HG03521 (cell line): ENCODE measurements at regions not wholly inside any gene's neighbourhood (a gene's known extent, or its start where the extent isn't known, plus 50 kb on each side); places are given as distances from the start of the nearest gene placed in this dataset.

Experiments
- ATAC-seq: cut with Tn5 transposase; IDR thresholded peaks from one replicate; pipeline ENCODE4 v1.9.1; 2021; ENCODE audit warnings: mild to moderate bottlenecking, moderate library complexity; ENCODE audit not compliant: unreplicated experiment

DNA sequence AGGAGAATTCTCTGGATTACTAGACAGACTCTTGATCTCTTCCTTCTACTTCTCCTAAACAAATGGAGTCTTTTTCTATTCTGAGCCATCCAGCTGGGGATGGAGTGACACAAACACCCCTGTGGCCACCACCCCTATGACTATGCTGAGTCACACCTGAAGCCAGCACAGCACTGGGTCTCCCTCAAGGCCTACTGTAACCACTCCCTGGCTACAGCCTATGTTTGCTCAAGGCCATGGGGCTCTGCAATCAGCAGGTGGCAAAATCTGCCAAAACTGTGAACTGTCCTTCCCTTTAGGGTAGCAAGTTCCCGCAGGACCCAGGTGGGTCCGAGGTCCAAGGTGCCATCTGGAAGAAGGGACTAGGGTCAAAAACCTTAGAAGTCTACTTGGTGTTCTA lies 132.3 kb downstream of the TINAG start:
- no peak for ATAC-seq

DNA sequence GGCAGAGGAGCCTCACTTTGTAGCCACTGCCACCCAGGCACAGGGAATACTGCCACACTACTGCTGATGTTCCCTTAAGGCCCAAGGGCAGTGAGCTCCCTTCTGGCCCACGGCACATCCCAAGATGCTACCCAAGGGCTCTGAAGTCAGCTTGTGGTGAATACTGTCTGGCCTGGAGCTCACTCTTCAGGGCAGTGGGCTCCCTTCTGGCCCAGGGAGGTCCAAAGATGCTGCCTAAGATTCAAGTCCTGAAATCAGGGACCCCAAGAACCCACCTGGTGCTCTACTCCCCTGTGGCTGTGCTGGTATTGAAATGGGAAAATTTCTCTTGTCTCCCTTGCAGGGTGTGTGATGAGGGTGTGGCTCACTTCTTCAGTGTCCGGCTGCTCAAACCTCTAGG lies 132.8 kb downstream of the TINAG start:
- no peak for ATAC-seq

DNA sequence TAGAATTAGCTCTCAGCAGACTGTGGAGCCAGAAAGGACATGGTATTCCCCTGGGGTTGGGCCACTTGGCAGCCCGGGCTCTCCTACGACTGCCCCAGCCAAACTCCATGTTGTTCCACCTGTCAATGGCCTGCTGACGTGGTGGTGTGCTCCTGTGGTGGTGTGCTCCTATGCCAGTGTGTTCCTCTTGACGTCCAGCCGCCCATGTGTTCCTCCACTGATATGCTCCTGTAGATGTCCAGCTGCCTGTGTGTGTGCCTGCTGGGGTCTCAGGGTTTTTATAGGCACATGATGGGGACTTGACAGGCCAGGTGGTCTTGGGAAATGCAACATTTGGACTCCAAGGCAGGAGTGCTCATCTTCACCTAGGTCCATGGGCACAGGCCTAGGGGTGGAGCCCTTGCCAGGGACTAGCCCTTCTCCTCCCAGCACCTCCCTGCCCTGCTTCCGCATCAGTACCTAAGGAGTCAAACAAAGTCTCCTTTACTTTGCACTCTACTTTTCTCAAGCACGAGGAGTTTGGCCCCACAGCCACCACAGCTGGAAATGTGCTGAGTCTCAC lies 133.5 kb downstream of the TINAG start:
- no peak for ATAC-seq

DNA sequence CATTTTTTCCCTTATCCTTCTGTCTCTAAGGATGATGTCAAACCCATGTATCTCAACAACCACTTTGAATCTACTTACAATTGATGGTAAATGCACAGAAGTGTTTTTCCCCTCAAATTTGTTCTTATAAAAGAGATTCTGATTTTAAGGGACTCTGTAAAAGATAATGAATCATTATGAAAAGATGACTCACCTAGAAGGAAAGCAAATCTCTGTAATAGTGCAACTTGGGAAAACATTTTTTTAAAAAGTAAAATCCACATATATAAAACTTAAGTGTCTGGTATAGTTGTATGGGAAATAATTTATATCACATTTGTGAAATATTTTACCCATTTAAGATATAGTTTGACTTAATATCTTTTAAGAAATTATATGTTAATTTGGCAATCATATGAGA lies 137.0 kb downstream of the TINAG start:
- no peak for ATAC-seq

DNA sequence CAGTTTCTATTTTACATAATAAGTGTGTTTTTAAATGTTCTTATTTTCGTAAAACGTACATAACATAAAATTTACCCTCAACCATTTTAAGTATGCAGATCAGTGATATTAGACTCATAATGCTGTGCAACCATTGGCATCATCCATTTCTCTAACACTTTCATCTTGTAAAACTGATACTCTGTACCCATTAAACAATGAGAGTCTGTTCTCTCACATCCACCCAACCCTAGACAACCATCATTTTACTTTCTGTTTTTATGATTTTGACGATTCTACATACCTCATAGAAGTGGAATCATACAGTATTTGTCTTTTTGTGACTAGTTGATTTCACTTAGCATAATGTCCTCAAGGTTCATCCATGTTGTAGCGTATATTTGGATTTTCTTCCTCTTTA lies 140.4 kb downstream of the TINAG start:
- no peak for ATAC-seq

DNA sequence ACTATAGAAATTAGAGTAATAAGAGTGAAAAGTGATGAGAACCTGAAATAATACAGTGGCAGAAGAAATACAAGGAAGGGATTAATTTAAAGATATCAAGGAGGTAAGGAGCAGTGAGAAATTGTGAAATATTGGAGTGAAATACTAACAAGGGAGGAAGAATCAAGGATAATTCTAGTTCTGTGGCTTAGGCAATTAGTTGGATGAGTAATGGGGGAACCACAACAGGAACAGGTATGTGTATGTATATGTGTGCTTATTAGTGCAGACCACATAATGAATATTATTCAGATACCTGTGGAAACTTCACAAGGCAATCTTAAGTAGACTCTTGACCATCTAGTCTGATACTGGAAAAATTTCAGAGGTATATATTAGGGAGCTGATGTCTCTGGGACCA lies 143.3 kb downstream of the TINAG start:
- no peak for ATAC-seq

DNA sequence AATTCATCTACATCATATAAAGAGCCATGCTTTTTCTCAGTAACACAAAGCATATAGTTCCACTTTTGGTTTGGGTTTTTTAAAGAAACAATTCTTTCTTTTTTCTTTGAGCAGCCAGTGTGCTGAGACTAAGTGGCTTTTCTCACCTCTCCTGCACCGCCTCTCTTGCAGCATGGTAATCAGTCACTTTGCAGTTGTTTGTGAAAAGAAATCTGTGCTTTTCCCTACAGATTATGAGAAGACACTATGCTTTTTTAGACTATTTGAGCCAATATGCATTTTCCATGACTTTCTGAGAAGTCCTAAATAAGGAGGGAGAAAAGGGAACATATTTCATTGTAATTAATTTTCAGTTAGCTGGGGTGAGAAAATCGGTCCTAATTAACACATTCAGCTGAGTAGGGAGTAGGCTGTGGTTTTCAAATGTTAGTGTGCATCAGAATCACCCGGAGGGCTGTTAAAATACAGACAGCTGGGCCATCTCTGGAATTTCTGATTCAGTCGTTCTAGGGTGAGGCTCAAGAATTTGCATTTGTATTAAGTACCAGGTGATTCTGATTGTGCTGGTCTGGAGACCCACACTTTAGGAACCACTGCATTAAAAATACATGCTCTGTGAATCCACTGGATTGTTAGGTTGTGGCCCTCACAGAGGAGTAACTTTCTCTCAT lies 155.2 kb downstream of the TINAG start:
- ATAC-seq, result no peak

DNA sequence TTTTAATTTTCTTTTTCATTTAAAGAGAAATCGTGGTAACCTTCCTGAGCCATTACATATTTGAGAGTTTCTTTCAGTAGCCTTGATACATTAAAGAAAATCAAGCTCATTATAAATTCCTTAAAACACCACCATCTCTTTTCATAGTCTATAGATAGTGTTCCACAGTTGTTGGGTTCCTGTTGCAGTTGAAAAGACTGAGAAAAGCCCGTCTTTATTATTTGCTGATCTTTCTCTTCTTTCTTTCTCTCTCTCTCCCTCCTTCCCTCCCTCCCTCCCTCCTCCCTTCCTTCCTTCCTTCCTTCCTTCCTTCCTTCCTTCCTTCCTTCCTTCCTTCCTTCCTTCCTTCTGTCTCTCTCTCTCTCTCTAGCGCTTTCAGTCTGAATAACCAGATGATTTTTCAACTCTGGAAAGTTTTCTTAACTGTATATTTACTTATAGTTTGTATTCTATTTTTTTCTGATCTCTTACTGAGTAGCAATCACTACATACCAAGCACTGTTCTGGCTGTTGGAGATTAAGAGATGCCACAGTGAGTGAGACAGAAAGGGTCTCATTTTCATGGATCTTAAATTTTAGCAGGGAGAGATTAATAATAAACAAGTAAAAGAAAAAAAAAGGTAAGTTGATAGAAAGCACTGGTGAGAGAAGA lies 157.5 kb downstream of the TINAG start:
- no peak for ATAC-seq

DNA sequence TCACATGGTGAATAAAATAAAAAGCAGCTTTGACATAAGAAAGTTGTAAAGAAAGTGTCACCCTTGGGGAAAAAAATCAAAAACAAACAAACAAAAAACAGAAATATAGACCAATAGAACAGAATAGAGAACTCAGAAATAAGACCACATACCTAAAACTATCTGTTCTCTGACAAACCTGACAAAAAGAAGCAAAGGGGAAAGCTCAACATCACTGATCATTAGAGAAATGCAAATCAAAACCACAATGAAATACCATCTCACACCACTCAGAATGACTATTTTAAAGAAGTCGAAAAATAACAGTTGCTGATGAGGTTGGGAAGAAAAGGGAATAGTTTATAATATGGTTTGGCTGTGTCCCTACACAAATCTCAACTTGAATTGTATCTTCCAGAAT lies 159.1 kb downstream of the TINAG start:
- ATAC-seq, result no peak

DNA sequence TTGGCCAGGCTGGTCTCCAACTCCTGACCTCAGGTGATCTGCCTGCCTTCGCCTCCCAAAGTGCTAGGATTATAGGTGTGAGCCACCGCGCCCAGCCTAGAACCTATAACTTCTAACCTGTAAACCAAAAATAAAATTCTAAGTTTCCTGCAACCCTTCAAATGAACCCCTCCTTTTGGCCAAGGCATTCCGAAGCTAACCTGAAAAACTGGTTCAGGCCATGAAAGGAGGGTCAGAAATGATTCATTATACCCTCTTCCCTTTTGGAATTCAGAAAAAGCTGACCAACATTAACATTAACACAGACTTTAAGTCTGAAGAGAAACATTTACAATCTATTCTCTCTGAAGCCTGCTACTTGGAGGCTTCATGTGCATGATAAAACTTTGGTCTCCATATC lies 165.1 kb downstream of the TINAG start:
- no peak for ATAC-seq

DNA sequence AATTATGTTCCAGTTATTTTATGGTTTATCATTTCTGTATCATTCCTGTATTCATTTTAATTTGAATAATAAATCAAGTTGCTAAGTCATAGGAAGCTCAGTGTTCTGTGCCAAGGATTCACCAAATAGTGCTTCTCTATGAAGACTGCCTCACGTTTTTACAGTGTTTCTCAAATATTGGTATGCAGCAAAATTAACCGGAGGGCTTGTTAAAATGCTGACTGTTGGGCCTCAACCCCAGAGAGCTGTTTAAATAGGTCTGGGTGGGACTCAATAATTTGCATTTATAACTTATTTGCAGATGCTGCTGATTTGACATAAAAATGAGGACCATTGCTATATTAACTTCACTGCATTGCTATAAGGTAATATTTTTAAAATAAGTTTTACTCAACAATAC lies 166.7 kb downstream of the TINAG start:
- no peak for ATAC-seq

DNA sequence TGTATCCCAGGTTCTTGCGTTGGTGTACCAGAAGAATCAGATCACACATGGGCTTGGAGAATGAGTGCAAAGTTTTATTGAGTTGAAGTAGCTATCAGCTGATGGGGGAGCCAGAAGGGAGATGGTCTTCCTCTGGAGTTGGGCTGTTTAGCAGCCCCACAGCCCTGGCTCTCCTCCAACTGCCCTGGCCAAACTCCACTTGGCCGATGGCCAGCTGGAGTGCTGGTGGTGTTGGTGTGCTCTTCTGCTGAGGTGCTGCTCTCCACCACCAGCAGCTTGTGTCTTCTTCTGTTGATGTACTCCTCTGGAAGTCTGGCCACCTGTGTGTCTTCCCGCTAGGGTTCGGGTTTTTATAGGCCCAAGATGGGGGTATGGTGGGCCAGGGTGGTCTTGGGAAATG lies 172.8 kb downstream of the TINAG start:
- ATAC-seq, result no peak

DNA sequence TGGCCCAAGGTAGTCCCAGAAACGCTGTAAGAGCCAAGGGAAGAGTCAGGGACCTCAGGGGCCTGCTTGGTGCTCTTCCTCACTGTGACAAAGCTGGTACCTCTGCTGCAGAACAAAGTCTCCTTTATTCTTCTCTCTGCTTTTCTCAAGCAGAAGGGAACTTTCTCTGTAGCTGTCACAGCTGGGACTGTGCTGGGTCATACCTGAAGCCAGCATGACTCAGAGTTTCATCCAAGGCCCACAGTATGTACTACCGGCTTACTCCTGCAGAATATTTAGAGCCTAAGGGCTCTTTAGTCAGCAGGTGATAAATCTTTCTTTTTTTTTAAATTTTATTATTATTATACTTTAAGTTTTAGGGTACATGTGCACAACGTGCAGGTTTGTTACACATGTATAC lies 183.2 kb downstream of the TINAG start:
- no peak for ATAC-seq

DNA sequence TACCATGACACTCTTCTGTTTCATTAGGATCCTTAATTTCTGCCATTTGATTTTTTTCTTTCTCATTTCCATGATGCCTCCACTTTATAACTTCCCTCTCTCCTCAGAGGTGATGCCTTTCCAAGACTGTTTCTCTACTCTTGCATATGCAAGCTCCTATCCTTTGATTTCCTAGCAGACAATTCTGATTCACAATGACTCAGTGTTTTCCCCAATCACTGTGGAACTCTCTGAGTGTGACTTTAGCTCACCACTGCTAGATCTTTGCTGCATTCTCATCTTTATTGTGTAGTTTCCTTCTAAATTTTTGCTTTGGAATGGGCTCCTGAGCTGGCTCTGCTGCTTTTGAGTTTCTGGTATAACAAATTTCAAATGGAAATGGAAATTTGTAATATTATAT lies 184.9 kb downstream of the TINAG start:
- no peak for ATAC-seq

DNA sequence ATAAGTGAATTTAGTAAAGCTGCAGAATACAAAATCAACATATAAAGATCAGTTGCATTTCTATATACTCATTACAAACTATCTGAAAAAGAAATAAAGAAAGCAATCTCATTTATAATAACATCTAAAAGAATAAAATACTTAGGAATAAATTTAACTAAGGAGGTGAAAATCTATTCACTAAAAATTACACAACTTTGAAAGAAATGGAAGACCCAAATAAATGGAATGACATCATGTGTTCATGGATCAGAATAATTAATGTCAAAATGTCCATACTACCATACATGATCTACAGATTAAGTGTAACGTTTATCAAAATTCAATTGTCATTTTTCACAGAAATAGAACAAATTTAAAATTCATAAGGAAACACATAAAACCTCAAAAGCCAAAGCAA lies 194.9 kb downstream of the TINAG start:
- ATAC-seq, result no peak

DNA sequence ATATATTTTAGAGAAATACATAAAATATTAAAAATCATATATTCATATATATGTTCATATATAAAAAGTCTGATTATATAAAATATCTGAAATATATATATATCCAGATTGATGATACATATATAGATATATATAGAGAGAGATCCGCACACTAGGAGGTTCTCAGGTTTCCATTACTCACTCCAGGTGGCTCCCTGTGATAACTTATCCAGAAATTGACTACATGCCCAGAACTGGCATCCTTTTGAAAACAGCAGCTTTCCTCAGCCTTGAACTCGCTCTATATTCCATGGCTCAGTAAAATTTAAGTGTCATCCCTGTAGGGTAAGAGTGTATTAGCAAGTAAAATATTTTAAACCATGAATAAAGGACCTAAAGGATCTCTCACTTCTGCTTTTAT lies 206.8 kb downstream of the TINAG start:
- no peak for ATAC-seq

DNA sequence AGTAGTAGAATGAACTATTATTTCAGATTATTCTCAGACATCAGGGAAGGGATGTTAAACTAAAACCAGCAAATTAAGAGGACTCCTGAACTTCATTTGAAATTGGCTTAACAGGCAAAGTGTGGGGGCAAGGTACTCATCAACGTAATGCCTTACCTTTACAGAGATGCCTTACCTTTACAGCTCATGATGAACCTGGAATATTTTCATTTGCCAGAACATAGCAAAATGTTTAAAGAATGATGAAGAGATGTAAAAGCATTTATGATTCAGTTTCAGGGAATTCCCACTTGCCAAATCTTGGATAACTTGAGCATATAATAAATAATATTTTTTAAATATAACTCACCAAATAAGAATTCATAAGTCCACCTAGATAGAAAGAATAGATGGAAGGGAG lies 207.5 kb downstream of the TINAG start:
- no peak for ATAC-seq

DNA sequence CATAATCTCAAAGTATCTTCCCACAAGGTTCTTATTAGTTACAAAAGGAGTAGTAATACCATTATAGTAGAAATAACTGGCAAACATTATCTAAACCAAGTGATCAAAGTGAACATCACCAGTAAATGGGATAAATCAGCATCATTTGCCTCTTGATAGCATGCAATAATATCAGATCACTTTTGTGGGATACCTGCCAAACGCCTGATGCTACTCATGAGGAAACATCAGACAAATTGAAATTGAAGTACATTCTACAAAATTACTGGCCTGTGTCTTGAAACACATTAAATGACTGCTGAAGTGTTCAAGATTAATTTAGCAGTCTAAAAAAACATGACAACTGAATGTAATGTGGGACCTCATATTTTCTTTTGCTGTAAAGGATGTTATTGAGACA lies 208.1 kb downstream of the TINAG start:
- ATAC-seq, result no peak

DNA sequence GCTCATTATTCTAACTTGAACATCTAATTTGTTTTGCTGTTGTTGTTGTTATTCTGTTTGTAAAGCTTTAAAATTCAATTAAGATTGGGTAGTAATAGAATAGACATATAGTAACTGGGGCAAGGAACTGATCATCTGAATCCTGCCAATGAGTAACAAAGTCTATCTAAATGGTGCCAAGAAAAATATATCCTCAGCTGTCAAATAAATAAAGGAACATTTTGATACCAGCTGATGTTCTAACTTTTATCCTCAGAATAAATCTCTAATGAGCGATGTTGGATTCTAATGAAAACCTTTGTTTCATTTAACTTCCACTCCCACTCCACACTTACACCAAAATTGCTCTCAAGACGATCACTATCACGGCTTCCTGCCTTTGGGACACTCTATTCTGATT lies 210.9 kb downstream of the TINAG start:
- no peak for ATAC-seq

DNA sequence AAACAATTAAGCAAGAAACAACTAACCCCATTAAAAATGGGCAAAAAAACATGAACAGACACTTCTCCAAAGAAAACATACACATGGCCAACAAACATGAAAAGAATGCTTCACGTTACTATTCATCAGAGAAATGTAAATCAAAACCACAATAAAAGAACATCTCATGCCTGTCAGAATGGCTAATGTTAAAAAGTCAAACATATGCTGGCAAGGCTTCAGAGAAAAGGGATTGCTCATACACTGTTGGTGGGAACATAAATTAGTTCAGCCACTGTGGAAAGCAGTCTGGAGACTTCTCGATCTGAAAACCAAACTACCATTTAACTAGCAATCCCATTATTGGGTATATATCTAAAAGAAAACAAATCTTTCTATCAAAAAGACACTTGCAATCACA lies 217.5 kb downstream of the TINAG start:
- no peak for ATAC-seq

DNA sequence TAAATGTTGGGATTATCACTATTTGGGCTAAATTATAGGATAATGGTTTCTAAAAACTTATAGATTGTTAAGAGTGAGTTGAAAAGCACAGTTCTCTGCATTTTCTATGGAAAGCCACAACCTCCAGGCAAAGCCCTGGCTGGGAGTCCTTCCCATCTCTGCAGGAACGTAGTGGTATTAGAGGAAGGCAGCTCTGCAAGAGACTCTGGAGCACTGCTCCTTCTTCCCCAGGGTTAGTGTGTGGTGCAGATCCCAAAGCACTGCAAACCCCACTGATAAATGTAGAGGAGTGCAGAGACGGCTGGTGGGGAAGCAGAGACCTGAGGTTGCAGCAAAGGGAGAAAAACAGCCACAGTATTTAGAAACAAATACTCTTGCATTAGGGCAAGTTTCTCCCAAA lies 225.3 kb downstream of the TINAG start:
- ATAC-seq, result no peak

DNA sequence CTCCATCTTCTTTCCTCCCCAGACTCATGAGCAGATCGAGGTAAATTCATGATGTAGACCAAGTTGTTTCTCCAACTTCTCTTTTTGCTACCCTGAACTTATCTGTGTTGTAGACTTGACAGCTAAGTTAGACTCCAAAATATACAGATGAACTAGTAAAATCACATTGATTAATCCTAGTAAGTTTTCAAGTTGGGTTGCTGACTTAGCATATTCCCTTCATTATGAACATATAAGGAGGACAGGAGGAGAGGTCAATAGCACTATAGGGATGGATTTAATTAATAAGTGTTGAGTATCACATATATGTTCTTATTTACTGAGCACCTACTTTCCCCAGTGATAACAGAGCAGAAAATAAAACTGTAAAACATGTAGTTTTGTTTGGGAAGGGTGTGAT lies 227.3 kb downstream of the TINAG start:
- no peak for ATAC-seq

DNA sequence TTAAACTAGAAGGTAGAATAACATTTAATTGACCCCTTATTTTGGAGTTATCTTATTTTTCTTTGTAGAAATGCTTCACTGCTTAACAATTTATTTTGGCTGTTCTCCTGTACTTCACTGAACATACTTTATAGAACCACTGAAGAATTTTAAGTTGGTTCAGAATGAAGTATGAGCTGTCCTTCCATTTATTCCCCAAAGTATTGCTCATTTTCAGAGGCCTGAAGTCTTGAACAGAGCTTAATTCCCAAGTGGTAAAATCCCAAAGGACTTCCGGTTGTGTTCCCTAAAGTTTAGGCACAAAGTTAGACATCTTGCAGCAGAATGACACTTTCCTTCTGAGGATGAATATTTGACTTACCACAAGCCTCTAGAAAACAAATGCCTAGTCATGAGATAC lies 233.3 kb downstream of the TINAG start:
- ATAC-seq, result no peak
